NCI-H128 (cell line): ENCODE measurements at regions not wholly inside any gene's neighbourhood (a gene's known extent, or its start where the extent isn't known, plus 50 kb on each side); places are given as distances from the start of the nearest gene placed in this dataset.
"Not testable (repeated sequence)": the region's sequence is repeated elsewhere in the genome, so short reads cannot be mapped to it uniquely, and the experiment has no call there.

Experiments
- DNase-seq: peaks from one replicate; lab custom pipeline; 2025; ENCODE audit not compliant: unreplicated experiment; lab: John Stamatoyannopoulos, UW

- DNase-seq: not testable (repeated sequence)
These were observed 285.3 kb upstream of the DPP6 start for GRCh38 chr7:153766926-153767325.

GRCh38 chr7:153772966-153773365 lies 279.2 kb upstream of the DPP6 start:
- no peak for DNase-seq

GRCh38 chr7:153776940-153777339 lies 275.3 kb upstream of the DPP6 start:
- not testable (repeated sequence) for DNase-seq

GRCh38 chr7:153797363-153797762 lies 254.8 kb upstream of the DPP6 start:
- DNase-seq: not testable (repeated sequence)

- DNase-seq: no peak
These were observed 244.1 kb upstream of the DPP6 start for GRCh38 chr7:153808117-153808516.

GRCh38 chr7:153829525-153829924 lies 222.7 kb upstream of the DPP6 start:
- no peak for DNase-seq

GRCh38 chr7:153832160-153832559 lies 220.0 kb upstream of the DPP6 start:
- no peak for DNase-seq

- no peak for DNase-seq
These were observed 217.1 kb upstream of the DPP6 start for GRCh38 chr7:153835103-153835502.

GRCh38 chr7:153835712-153836265 lies 216.4 kb upstream of the DPP6 start:
- no peak for DNase-seq

- DNase-seq: no peak
These were observed 213.6 kb upstream of the DPP6 start for GRCh38 chr7:153838591-153838990.

- DNase-seq: no peak
These were observed 211.3 kb upstream of the DPP6 start for GRCh38 chr7:153840861-153841260.

- DNase-seq: no peak
These were observed 204.4 kb upstream of the DPP6 start for GRCh38 chr7:153847828-153848227.

- DNase-seq: no peak
These were observed 199.9 kb upstream of the DPP6 start for GRCh38 chr7:153852261-153852660.

- DNase-seq: no peak
These were observed 193.8 kb upstream of the DPP6 start for GRCh38 chr7:153858355-153858754.

- DNase-seq: no peak
These were observed 193.0 kb upstream of the DPP6 start for GRCh38 chr7:153859239-153859638.

- DNase-seq: no peak
These were observed 165.4 kb upstream of the DPP6 start for GRCh38 chr7:153886506-153887441.

- DNase-seq: no peak
These were observed 164.2 kb upstream of the DPP6 start for GRCh38 chr7:153887749-153888569.

GRCh38 chr7:153891990-153892389 lies 160.2 kb upstream of the DPP6 start:
- no peak for DNase-seq

- no peak for DNase-seq
These were observed 149.3 kb upstream of the DPP6 start for GRCh38 chr7:153902862-153903261.

GRCh38 chr7:153912211-153912610 lies 140.0 kb upstream of the DPP6 start:
- DNase-seq: no peak

- DNase-seq: no peak
These were observed 132.1 kb upstream of the DPP6 start for GRCh38 chr7:153920126-153920525.

- DNase-seq: no peak
These were observed 131.3 kb upstream of the DPP6 start for GRCh38 chr7:153920897-153921296.
